Peyer's patch (tissue), 4 donors: ENCODE measurements at regions not wholly inside any gene's neighbourhood (a gene's known extent, or its start where the extent isn't known, plus 50 kb on each side); places are given as distances from the start of the nearest gene placed in this dataset.

ENCODE experiments used
- POLR2A ChIP-seq, 2 donors: fragments of 450-650 bp; IDR thresholded peaks; one replicate each; pipeline ENCODE4 v1.5.1; 2017; ENCODE audit warnings: antibody characterized with exemption in 2 of 2, mild to moderate bottlenecking in 2 of 2, moderate library complexity in 2 of 2
- TF ChIP-seq, protein P1 (sequence below), 6 experiments: fragments of 450-650 bp in 4 of 6; fragments of 200-600 bp in 2 of 6; sonication (generic) in 1 of 6; IDR thresholded peaks; one replicate each; pipeline ENCODE4 v1.5.1; 2017 to 2019; ENCODE audit warnings: antibody characterized with exemption in 6 of 6, mild to moderate bottlenecking in 3 of 6, moderate library complexity in 1 of 6

DNA sequence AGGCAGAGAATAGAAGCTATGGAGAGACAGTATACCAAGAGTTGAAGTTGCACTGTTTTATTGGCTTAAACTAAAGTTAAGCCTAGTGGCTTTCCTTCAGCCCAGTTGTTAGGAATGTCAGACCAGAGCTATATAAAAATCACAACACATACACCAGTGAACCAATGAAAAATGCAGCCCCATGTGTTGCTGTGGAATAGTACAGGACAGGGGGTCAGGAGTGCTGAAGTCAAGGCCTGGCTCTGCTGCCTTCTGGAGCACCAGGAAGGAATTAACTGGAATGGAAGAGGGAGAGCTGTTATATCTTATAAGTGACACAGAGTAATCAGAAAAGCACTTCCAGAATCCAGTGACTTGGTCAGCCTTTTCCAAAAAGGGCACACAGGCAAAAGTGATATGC lies 58.9 kb downstream of the OSR1 start:
- TF ChIP-seq, protein P1, sequence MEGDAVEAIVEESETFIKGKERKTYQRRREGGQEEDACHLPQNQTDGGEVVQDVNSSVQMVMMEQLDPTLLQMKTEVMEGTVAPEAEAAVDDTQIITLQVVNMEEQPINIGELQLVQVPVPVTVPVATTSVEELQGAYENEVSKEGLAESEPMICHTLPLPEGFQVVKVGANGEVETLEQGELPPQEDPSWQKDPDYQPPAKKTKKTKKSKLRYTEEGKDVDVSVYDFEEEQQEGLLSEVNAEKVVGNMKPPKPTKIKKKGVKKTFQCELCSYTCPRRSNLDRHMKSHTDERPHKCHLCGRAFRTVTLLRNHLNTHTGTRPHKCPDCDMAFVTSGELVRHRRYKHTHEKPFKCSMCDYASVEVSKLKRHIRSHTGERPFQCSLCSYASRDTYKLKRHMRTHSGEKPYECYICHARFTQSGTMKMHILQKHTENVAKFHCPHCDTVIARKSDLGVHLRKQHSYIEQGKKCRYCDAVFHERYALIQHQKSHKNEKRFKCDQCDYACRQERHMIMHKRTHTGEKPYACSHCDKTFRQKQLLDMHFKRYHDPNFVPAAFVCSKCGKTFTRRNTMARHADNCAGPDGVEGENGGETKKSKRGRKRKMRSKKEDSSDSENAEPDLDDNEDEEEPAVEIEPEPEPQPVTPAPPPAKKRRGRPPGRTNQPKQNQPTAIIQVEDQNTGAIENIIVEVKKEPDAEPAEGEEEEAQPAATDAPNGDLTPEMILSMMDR (IDR thresholded peaks at IDR 0.05) = no peak
- no peak for TF ChIP-seq POLR2A (IDR thresholded peaks at IDR 0.05)
